Ovary (tissue), 7 donors: ENCODE measurements at regions not wholly inside any gene's neighbourhood (a gene's known extent, or its start where the extent isn't known, plus 50 kb on each side); places are given as distances from the start of the nearest gene placed in this dataset.

Source experiments
- DNase-seq, 5 donors: peaks; one replicate each; pipeline ENCODE4 v3.0.0-alpha.2; 2019 to 2020
- H3K27ac ChIP-seq, 2 donors: fragments of 200-600 bp; one replicate each; pipeline versions ENCODE4 v1.5.1 to v1.8.0; 2019 to 2022
- H3K27me3 ChIP-seq: fragments of 200-600 bp; one replicate; pipeline ENCODE4 v1.8.0; 2022
- H3K36me3 ChIP-seq: fragments of 200-600 bp; sonication (generic); one replicate; pipeline ENCODE4 v1.5.1; 2019
- H3K4me1 ChIP-seq: one replicate; pipeline ENCODE4 v1.8.1; 2013; ENCODE audit warnings: mild to moderate bottlenecking, moderate library complexity; ENCODE audit not compliant: insufficient read depth
- H3K4me3 ChIP-seq: fragments of 200-600 bp; sonication (generic); one replicate; pipeline ENCODE4 v1.5.1; 2017
- H3K9me3 ChIP-seq, 2 donors: fragments of 200-600 bp in 1 of 2; sonication (generic) in 1 of 2; one replicate each; pipeline versions ENCODE4 v1.5.1 to v1.8.1; 2013 to 2019; ENCODE audit warnings: mild to moderate bottlenecking in 1 of 2, moderate library complexity in 1 of 2
- CTCF ChIP-seq, 3 donors: fragments of 450-650 bp in 2 of 3; fragments of 200-600 bp in 1 of 3; IDR thresholded peaks; one replicate each; pipeline versions ENCODE4 v1.5.1 to v1.8.0; 2016 to 2022; ENCODE audit warnings: antibody characterized with exemption in 3 of 3, mild to moderate bottlenecking in 1 of 3
- EP300 ChIP-seq: sonication (generic); formaldehyde crosslinking; IDR thresholded peaks from one replicate; pipeline ENCODE4 v1.6.1; 2017; ENCODE audit warnings: antibody characterized with exemption
- POLR2A ChIP-seq: fragments of 450-650 bp; IDR thresholded peaks from one replicate; pipeline ENCODE4 v1.6.1; 2017; ENCODE audit warnings: antibody characterized with exemption, mild to moderate bottlenecking, moderate library complexity
- WGBS, 3 donors: extraction: QIAGEN DNeasy Blood & Tissue Kit in 1 of 3; methylation state at CpG; one replicate each; pipeline versions ENCODE4 v1.1.5 to v1.1.7; 2013 to 2017; 5-methylcytosine and 5-hydroxymethylcytosine counted together
- intact Hi-C, 4 donors: fragments of 100-400 bp; cut with DNase I; formaldehyde crosslinking; loops; one replicate each; pipeline versions ENCODE4 v1.11.0 to v1.15.1; 2022 to 2023
- donor health status: DM: no; HTN: no; CAD: no; lungs with moderate emphysema.
- donor health status: DM: no; HTN: no; CAD: no.
- donor health status: Bipolar disorder and iron deficiency.
- donor health status: DM: no; HTN: no; CAD: no.
- donor health status: DM: yes; HTN: yes; CAD: no.

- H3K27me3 ChIP-seq, result peaks cover 3% of the 10 kb centered on the region
- H3K27ac ChIP-seq, result no peak overlapping the region
- intact Hi-C loops, result no loop called here
- H3K4me3 ChIP-seq, result no peak overlapping the region
- no peak for DNase-seq
- TF ChIP-seq EP300, result no peak
- TF ChIP-seq POLR2A, result no peak
- no peak for TF ChIP-seq CTCF (IDR thresholded peaks at IDR 0.05)
- no peaks in the 10 kb centered on the region for H3K4me1 ChIP-seq
- H3K36me3 ChIP-seq, result no peaks in the 10 kb centered on the region
- H3K9me3 ChIP-seq, result no peaks in the 10 kb centered on the region
- WGBS, 3 donors, result 89 to 93% (median 91%) methylated on average over 20 of the region's 20 CpGs
Observed at GRCh38 chr1:242774256-242774655, 249.8 kb upstream of the PLD5 start.

- H3K27ac ChIP-seq, result no peak overlapping the region
- TF ChIP-seq POLR2A, result no peak
- no peak for TF ChIP-seq CTCF (IDR thresholded peaks at IDR 0.05)
- no peak for TF ChIP-seq EP300
- no peaks in the 10 kb centered on the region for H3K9me3 ChIP-seq
- 68 to 74% (median 72%) methylated on average over 1 of the region's 1 CpG for WGBS, 3 donors
- H3K27me3 ChIP-seq, result peaks cover 3% of the 10 kb centered on the region
- no peak overlapping the region for H3K4me3 ChIP-seq
- intact Hi-C loops, result no loop called here
- H3K4me1 ChIP-seq, result no peaks in the 10 kb centered on the region
- no peak for DNase-seq
- H3K36me3 ChIP-seq, result no peaks in the 10 kb centered on the region
Observed at GRCh38 chr1:242770366-242770765, 245.9 kb upstream of the PLD5 start.

- Histone ChIP-seq H3K27ac (no peak overlapping the region), H3K36me3 (no peaks in the 10 kb centered on the region), H3K4me3 (no peak overlapping the region), H3K4me1 (no peaks in the 10 kb centered on the region), H3K27me3 (no peaks in the 10 kb centered on the region), H3K9me3 (no peaks in the 10 kb centered on the region)
- no peak for TF ChIP-seq POLR2A
- TF ChIP-seq CTCF (IDR thresholded peaks at IDR 0.05), result no peak
- TF ChIP-seq EP300, result no peak
- intact Hi-C loops, result no loop called here
- no peak for DNase-seq
- 83 to 92% (median 87%) methylated on average over 1 of the region's 1 CpG for WGBS, 3 donors
Observed at GRCh38 chr1:242764161-242764560, 239.7 kb upstream of the PLD5 start.

- DNase-seq, result no peak
- Histone ChIP-seq H3K9me3 (no peaks in the 10 kb centered on the region), H3K27ac (no peak overlapping the region), H3K27me3 (no peaks in the 10 kb centered on the region), H3K4me3 (no peak overlapping the region), H3K36me3 (no peaks in the 10 kb centered on the region), H3K4me1 (no peaks in the 10 kb centered on the region)
- intact Hi-C loops, result no loop called here
- TF ChIP-seq POLR2A (no peak), CTCF (IDR thresholded peaks at IDR 0.05) (no peak), EP300 (no peak)
- 54 to 66% (median 64%) methylated on average over 3 of the region's 3 CpGs for WGBS, 3 donors
Observed at GRCh38 chr1:242761556-242761955, 237.1 kb upstream of the PLD5 start.

- H3K4me1 ChIP-seq, result no peaks in the 10 kb centered on the region
- TF ChIP-seq CTCF (IDR thresholded peaks at IDR 0.05) (no peak), EP300 (no peak), POLR2A (no peak)
- no peak overlapping the region for H3K4me3 ChIP-seq
- no peaks in the 10 kb centered on the region for H3K36me3 ChIP-seq
- no peaks in the 10 kb centered on the region for H3K27me3 ChIP-seq
- 53 to 61% (median 60%) methylated on average over 5 of the region's 5 CpGs for WGBS, 3 donors
- intact Hi-C loops, result no loop called here
- H3K27ac ChIP-seq, result no peak overlapping the region
- H3K9me3 ChIP-seq, result no peaks in the 10 kb centered on the region
- DNase-seq, result no peak
Observed at GRCh38 chr1:242754926-242755325, 230.4 kb upstream of the PLD5 start.
